ENCODE measurements at regions not wholly inside any gene's neighbourhood (a gene's known extent, or its start where the extent isn't known, plus 50 kb on each side); places are given as distances from the start of the nearest gene placed in this dataset.

GRCh38 chr1:181413836-181414235 lies 69.5 kb upstream of the CACNA1E start:
- H3K79me2 ChIP-seq (ENCODE audit: control insufficient read depth, insufficient read depth, low read length), result no peaks in the 10 kb centered on the region
- no peak for FAIRE-seq
- H3K27ac ChIP-seq (ENCODE audit: control insufficient read depth, insufficient read depth, low read length), result no peak overlapping the region
- H3K27me3 ChIP-seq (ENCODE audit: control insufficient read depth, extremely low read depth, insufficient read depth, low read length), result no peaks in the 10 kb centered on the region
- no peak overlapping the region for H3K9ac ChIP-seq (ENCODE audit: control insufficient read depth, extremely low read depth, insufficient read depth, low read length)
- H3K9me3 ChIP-seq (ENCODE audit: control insufficient read depth, low read depth, low read length), result no peaks in the 10 kb centered on the region
- TF ChIP-seq EZH2 (IDR thresholded peaks at IDR 0.05; ENCODE audit: low read length) (no peak), CTCF (optimal IDR thresholded peaks at IDR 0.05 in 1 of 3, IDR thresholded peaks at IDR 0.05 in 1 of 3, conservative IDR thresholded peaks at IDR 0.05 in 1 of 3; ENCODE audit: extremely low read depth in 1 of 3, insufficient read depth in 2 of 3, low read length in 3 of 3) (no peak)
- no peak for DNase-seq (ENCODE audit: low read depth, low spot score)
- no peak overlapping the region for H2AFZ ChIP-seq (ENCODE audit: control insufficient read depth, low read length)
- no peaks in the 10 kb centered on the region for H3K9me1 ChIP-seq (ENCODE audit: control insufficient read depth, extremely low read depth, insufficient read depth, low read length)
- no peaks in the 10 kb centered on the region for H3K36me3 ChIP-seq (ENCODE audit: control insufficient read depth in 2 of 2, extremely low read depth in 1 of 2, insufficient read depth in 2 of 2, low read length in 2 of 2)
- no peaks in the 10 kb centered on the region for H3K4me1 ChIP-seq (ENCODE audit: control insufficient read depth, extremely low read depth, insufficient read depth, low read length)
- dilution Hi-C loops (cut with MboI; ENCODE audit: extremely low pct_ligation_motif_present, low sequenced_read_pairs), result loop anchor here (25.0 kb wide), 2 partner anchors 102 to 202 kb away; no protein-coding TSS in a partner anchor
- no peaks in the 10 kb centered on the region for H4K20me1 ChIP-seq (ENCODE audit: control insufficient read depth, extremely low read depth, insufficient read depth, low read length)
- no peak overlapping the region for H3K4me2 ChIP-seq (ENCODE audit: control insufficient read depth, extremely low read depth, insufficient read depth, low read depth, low read length)
- H3K4me3 ChIP-seq (ENCODE audit: control insufficient read depth in 2 of 3, extremely low read depth in 1 of 3, insufficient read depth in 2 of 3, low read depth in 1 of 3, low read length in 3 of 3), result no peak overlapping the region

GRCh38 chr1:181416268-181416860 lies 67.0 kb upstream of the CACNA1E start:
- no peak for DNase-seq (ENCODE audit: low read depth, low spot score)
- no peaks in the 10 kb centered on the region for H3K27me3 ChIP-seq (ENCODE audit: control insufficient read depth, extremely low read depth, insufficient read depth, low read length)
- H3K4me3 ChIP-seq (ENCODE audit: control insufficient read depth in 2 of 3, extremely low read depth in 1 of 3, insufficient read depth in 2 of 3, low read depth in 1 of 3, low read length in 3 of 3), result no peak overlapping the region
- no peak for FAIRE-seq
- H4K20me1 ChIP-seq (ENCODE audit: control insufficient read depth, extremely low read depth, insufficient read depth, low read length), result no peaks in the 10 kb centered on the region
- no peak overlapping the region for H3K4me2 ChIP-seq (ENCODE audit: control insufficient read depth, extremely low read depth, insufficient read depth, low read depth, low read length)
- no peak overlapping the region for H3K9ac ChIP-seq (ENCODE audit: control insufficient read depth, extremely low read depth, insufficient read depth, low read length)
- no peak overlapping the region for H3K27ac ChIP-seq (ENCODE audit: control insufficient read depth, insufficient read depth, low read length)
- H3K9me3 ChIP-seq (ENCODE audit: control insufficient read depth, low read depth, low read length), result no peaks in the 10 kb centered on the region
- H3K36me3 ChIP-seq (ENCODE audit: control insufficient read depth in 2 of 2, extremely low read depth in 1 of 2, insufficient read depth in 2 of 2, low read length in 2 of 2), result no peaks in the 10 kb centered on the region
- H3K79me2 ChIP-seq (ENCODE audit: control insufficient read depth, insufficient read depth, low read length), result no peaks in the 10 kb centered on the region
- TF ChIP-seq EZH2 (IDR thresholded peaks at IDR 0.05; ENCODE audit: low read length), result no peak
- no peak for TF ChIP-seq CTCF (optimal IDR thresholded peaks at IDR 0.05 in 1 of 3, IDR thresholded peaks at IDR 0.05 in 1 of 3, conservative IDR thresholded peaks at IDR 0.05 in 1 of 3; ENCODE audit: extremely low read depth in 1 of 3, insufficient read depth in 2 of 3, low read length in 3 of 3)
- dilution Hi-C loops (cut with MboI; ENCODE audit: extremely low pct_ligation_motif_present, low sequenced_read_pairs), result loop anchor here (25.0 kb wide), 2 partner anchors 104 to 204 kb away; no protein-coding TSS in a partner anchor
- H2AFZ ChIP-seq (ENCODE audit: control insufficient read depth, low read length), result no peak overlapping the region
- H3K4me1 ChIP-seq (ENCODE audit: control insufficient read depth, extremely low read depth, insufficient read depth, low read length), result no peaks in the 10 kb centered on the region
- H3K9me1 ChIP-seq (ENCODE audit: control insufficient read depth, extremely low read depth, insufficient read depth, low read length), result no peaks in the 10 kb centered on the region
